K562 (cell line): ENCODE measurements at regions not wholly inside any gene's neighbourhood (a gene's known extent, or its start where the extent isn't known, plus 50 kb on each side); places are given as distances from the start of the nearest gene placed in this dataset.

Source experiments
- ARID1B ChIP-seq: fragments of 450-650 bp; IDR thresholded peaks from 2 replicates; pipeline ENCODE4 v1.6.1; 2016; ENCODE audit warnings: antibody characterized with exemption, mild to moderate bottlenecking, inconsistent platforms
- BCLAF1 ChIP-seq, 2 experiments: fragments of 450-650 bp in 1 of 2; IDR thresholded peaks; 2 replicates each; pipeline ENCODE4 v1.6.1; 2011 to 2017; ENCODE audit warnings: low read depth in 2 of 2, antibody characterized with exemption in 1 of 2, borderline replicate concordance in 1 of 2, low read length in 1 of 2, mild to moderate bottlenecking in 1 of 2, mixed read lengths in 1 of 2; ENCODE audit not compliant: control insufficient read depth in 1 of 2
- EZH2 ChIP-seq: IDR thresholded peaks from 2 replicates; pipeline ENCODE4 v1.6.1; 2012; ENCODE audit warnings: low read depth, mild to moderate bottlenecking, inconsistent platforms, low read length, borderline replicate concordance
- FUS ChIP-seq: fragments of 200-400 bp; formaldehyde crosslinking; optimal IDR thresholded peaks from 2 replicates; pipeline ENCODE3; 2017; ENCODE audit warnings: low read depth, low read length
- GTF3C2 ChIP-seq: IDR thresholded peaks from 3 replicates; pipeline ENCODE4 v1.6.1; 2011; ENCODE audit warnings: borderline replicate concordance, mild to moderate bottlenecking, moderate library complexity; ENCODE audit not compliant: insufficient read length; ENCODE audit errors: extremely low read depth
- REST ChIP-seq, 2 experiments: fragments of 450-650 bp; formaldehyde crosslinking in 1 of 2; IDR thresholded peaks; 2 replicates each; pipeline versions ENCODE4 v1.4.0 to v1.6.1; 2014 to 2020; ENCODE audit warnings: mild to moderate bottlenecking in 2 of 2, borderline replicate concordance in 1 of 2, low read depth in 1 of 2
- THRB ChIP-seq: fragments of 450-650 bp; formaldehyde crosslinking; conservative IDR thresholded peaks from 2 replicates; pipeline ENCODE4 v1.4.0; 2022; ENCODE audit warnings: mild to moderate bottlenecking, missing genetic modification characterization
- ZFPM2 ChIP-seq: fragments of 250-450 bp; sonication (Bioruptor Pico); IDR thresholded peaks from 2 replicates; pipeline ENCODE4 v1.5.1; 2022; ENCODE audit warnings: mild to moderate bottlenecking

- no peak for TF ChIP-seq BCLAF1 (IDR thresholded peaks at IDR 0.05; ENCODE audit: borderline replicate concordance in 1 of 2, control insufficient read depth in 1 of 2, low read depth in 2 of 2, low read length in 1 of 2)
- TF ChIP-seq GTF3C2, result no peak
- no peak for TF ChIP-seq ZFPM2 (CRISPR knock-in tag)
- no peak for TF ChIP-seq REST (IDR thresholded peaks at IDR 0.05; ENCODE audit: borderline replicate concordance)
- TF ChIP-seq REST (CRISPR knock-in tag; IDR thresholded peaks at IDR 0.05; ENCODE audit: low read depth), result no peak
- TF ChIP-seq FUS, result no peak
- TF ChIP-seq ARID1B, result peak; percentile 60; the same call in 1 of the 2 replicates
- TF ChIP-seq EZH2, result no peak
- no peak for TF ChIP-seq THRB (CRISPR knock-in tag)
Observed at GRCh38 chr3:34056951-34057390, 258.5 kb downstream of the PDCD6IP start (continued).
